ENCODE measurements at regions not wholly inside any gene's neighbourhood (a gene's known extent, or its start where the extent isn't known, plus 50 kb on each side); places are given as distances from the start of the nearest gene placed in this dataset.

GRCh38 chr12:105936496-105936895 is 202.3 kb downstream of the NUAK1 start:
- DNase-seq: no peak

- DNase-seq: no peak
Observed at GRCh38 chr12:105937009-105937408, 201.7 kb downstream of the NUAK1 start.

GRCh38 chr12:105939181-105939721 is 199.5 kb downstream of the NUAK1 start:
- DNase-seq: no peak

- no peak for DNase-seq
Observed at GRCh38 chr12:105942281-105942680, 196.5 kb downstream of the NUAK1 start.

- DNase-seq: no peak
Observed at GRCh38 chr12:105943525-105943924, 195.2 kb downstream of the NUAK1 start.

- no peak for DNase-seq
Observed at GRCh38 chr12:105944628-105945027, 194.1 kb downstream of the NUAK1 start.

GRCh38 chr12:105945880-105946279 is 192.9 kb downstream of the NUAK1 start:
- no peak for DNase-seq

GRCh38 chr12:105946493-105946901 is 192.3 kb downstream of the NUAK1 start:
- no peak for DNase-seq

GRCh38 chr12:105947906-105948305 is 190.8 kb downstream of the NUAK1 start:
- DNase-seq: no peak

GRCh38 chr12:105948331-105948730 is 190.4 kb downstream of the NUAK1 start:
- no peak for DNase-seq

- DNase-seq: no peak
Observed at GRCh38 chr12:105949391-105949790, 189.4 kb downstream of the NUAK1 start.

GRCh38 chr12:105951732-105952131 is 187.0 kb downstream of the NUAK1 start:
- no peak for DNase-seq

GRCh38 chr12:105954951-105955931 is 183.5 kb downstream of the NUAK1 start:
- DNase-seq: no peak

GRCh38 chr12:105955976-105956375 is 182.8 kb downstream of the NUAK1 start:
- DNase-seq: no peak

- no peak for DNase-seq
Observed at GRCh38 chr12:105956662-105957457, 181.9 kb downstream of the NUAK1 start.

GRCh38 chr12:105960319-105961083 is 178.3 kb downstream of the NUAK1 start:
- no peak for DNase-seq

- DNase-seq: no peak
Observed at GRCh38 chr12:105961821-105962671, 176.7 kb downstream of the NUAK1 start.

GRCh38 chr12:105967038-105967776 is 171.5 kb downstream of the NUAK1 start:
- DNase-seq: no peak

GRCh38 chr12:105968025-105968424 is 170.7 kb downstream of the NUAK1 start:
- DNase-seq: no peak

- DNase-seq: no peak
Observed at GRCh38 chr12:105970885-105971284, 167.9 kb downstream of the NUAK1 start.

GRCh38 chr12:105974738-105975137 is 164.0 kb downstream of the NUAK1 start:
- DNase-seq: no peak
